ENCODE measurements at regions not wholly inside any gene's neighbourhood (a gene's known extent, or its start where the extent isn't known, plus 50 kb on each side); places are given as distances from the start of the nearest gene placed in this dataset.

DNA sequence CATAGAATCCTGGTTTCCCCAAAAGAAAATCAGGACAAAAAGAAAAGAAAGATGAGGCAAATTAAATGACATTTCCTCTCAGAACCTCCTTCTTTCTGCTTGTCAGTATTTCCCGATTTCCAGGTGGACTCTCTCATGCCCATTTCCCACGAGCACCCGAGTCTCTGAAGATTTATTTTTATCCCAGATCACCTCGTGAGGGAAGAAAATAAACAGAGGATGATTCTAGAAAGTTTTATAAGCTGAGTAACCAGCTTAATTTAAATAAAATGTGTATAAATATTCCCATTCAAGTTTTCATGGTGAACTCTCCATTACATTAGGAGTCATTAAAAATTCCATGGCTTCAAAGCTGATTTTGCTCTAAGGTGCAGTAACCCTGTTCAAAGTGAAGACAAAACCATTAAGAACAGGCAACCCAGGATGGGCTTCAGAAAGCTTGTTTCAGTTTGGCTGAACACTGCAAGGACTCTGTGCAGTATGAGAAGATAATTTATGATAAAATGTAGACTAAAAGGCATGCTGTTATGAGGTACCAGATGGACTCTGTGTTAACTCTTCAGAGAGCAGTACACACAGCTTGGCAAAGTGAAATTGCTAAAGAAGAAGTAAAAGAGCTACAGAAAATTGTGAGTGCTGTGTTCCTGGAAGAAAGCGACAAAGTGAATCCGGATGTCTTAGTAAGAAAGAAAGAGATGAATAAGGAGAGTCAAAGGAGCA, 521.3 kb upstream of the LRRN3 start:
- Mint-ChIP-seq H3K27ac (no peak overlapping the region), H3K36me3 (no peaks in the 10 kb centered on the region), H3K4me3 (no peak overlapping the region), H3K9me3 (no peaks in the 10 kb centered on the region), H3K4me1 (no peaks in the 10 kb centered on the region), H3K27me3 (ENCODE audit: insufficient read depth, low read depth) (no peaks in the 10 kb centered on the region)
- H3K36me3 ChIP-seq = no peaks in the 10 kb centered on the region
- no peak overlapping the region for H3K9ac ChIP-seq
- no peaks in the 10 kb centered on the region for H4K20me1 ChIP-seq (ENCODE audit: low read depth)
- H3K79me2 ChIP-seq (ENCODE audit: low read depth) = no peaks in the 10 kb centered on the region
- H3K4me2 ChIP-seq = no peak overlapping the region
- no peak for TF ChIP-seq EZH2 (IDR thresholded peaks at IDR 0.05)
- TF ChIP-seq EZH2phosphoT487 (IDR thresholded peaks at IDR 0.05) = no peak
- TF ChIP-seq, protein P1, sequence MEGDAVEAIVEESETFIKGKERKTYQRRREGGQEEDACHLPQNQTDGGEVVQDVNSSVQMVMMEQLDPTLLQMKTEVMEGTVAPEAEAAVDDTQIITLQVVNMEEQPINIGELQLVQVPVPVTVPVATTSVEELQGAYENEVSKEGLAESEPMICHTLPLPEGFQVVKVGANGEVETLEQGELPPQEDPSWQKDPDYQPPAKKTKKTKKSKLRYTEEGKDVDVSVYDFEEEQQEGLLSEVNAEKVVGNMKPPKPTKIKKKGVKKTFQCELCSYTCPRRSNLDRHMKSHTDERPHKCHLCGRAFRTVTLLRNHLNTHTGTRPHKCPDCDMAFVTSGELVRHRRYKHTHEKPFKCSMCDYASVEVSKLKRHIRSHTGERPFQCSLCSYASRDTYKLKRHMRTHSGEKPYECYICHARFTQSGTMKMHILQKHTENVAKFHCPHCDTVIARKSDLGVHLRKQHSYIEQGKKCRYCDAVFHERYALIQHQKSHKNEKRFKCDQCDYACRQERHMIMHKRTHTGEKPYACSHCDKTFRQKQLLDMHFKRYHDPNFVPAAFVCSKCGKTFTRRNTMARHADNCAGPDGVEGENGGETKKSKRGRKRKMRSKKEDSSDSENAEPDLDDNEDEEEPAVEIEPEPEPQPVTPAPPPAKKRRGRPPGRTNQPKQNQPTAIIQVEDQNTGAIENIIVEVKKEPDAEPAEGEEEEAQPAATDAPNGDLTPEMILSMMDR (IDR thresholded peaks at IDR 0.05) = no peak
- peak overlapping the region; percentile 66 for H2AFZ ChIP-seq (replicated peaks)
- no peak overlapping the region for H3K27ac ChIP-seq
- H3K4me1 ChIP-seq = no peaks in the 10 kb centered on the region
- H3F3A ChIP-seq (ENCODE audit: low read depth) = no peaks in the 10 kb centered on the region
- no peak overlapping the region for H3K4me3 ChIP-seq
- H3K9me3 ChIP-seq (ENCODE audit: low read depth) = no peaks in the 10 kb centered on the region
- H3K27me3 ChIP-seq = no peaks in the 10 kb centered on the region
- no peak for DNase-seq (ENCODE audit: low spot score)

DNA sequence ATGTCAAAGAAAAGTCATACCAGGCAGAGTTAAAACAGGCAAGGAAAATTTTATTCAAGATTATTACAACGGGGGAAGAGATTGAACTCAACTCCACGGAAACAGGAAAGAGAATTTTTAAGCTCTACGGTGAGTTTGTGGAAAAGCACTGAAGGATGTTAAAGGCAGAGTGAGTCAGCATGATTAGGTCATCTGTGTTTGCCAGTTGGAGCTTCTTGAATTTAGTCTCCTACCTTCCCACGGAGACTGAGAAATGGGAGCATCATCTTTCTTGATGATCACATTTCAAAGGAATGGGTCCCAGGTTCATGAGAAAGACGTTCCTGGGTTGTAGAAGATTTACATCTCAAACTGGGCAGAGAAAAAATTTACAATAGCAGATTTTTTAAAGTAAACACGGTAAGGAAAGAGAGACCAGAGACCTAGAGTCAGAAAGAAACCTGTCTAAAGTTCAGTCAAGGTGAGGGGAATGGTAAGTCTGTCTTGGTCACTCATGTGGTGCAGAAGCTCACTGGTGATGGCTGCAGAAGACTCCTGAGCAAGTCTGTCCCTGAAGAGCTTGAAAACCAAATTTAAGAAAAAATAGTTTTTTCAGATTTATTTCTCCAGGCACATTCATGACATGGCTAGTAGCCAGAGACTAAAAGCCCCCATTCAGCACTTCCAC, 516.9 kb upstream of the LRRN3 start:
- H3K27me3 ChIP-seq = no peaks in the 10 kb centered on the region
- H3K9me3 Mint-ChIP-seq = no peaks in the 10 kb centered on the region
- no peak overlapping the region for H3K27ac ChIP-seq
- H3K27ac Mint-ChIP-seq = no peak overlapping the region
- no peaks in the 10 kb centered on the region for H3K4me1 Mint-ChIP-seq
- H3K9ac ChIP-seq = no peak overlapping the region
- no peak for DNase-seq (ENCODE audit: low spot score)
- H3K4me3 ChIP-seq = no peak overlapping the region
- no peaks in the 10 kb centered on the region for H3K4me1 ChIP-seq
- no peaks in the 10 kb centered on the region for H3K79me2 ChIP-seq (ENCODE audit: low read depth)
- H4K20me1 ChIP-seq (ENCODE audit: low read depth) = no peaks in the 10 kb centered on the region
- no peaks in the 10 kb centered on the region for H3K27me3 Mint-ChIP-seq (ENCODE audit: insufficient read depth, low read depth)
- no peak overlapping the region for H3K4me2 ChIP-seq
- H3K36me3 Mint-ChIP-seq = no peaks in the 10 kb centered on the region
- H3K36me3 ChIP-seq = no peaks in the 10 kb centered on the region
- H3K4me3 Mint-ChIP-seq = no peak overlapping the region
- H2AFZ ChIP-seq (replicated peaks) = no peak overlapping the region
- no peaks in the 10 kb centered on the region for H3F3A ChIP-seq (ENCODE audit: low read depth)
- TF ChIP-seq EZH2 (IDR thresholded peaks at IDR 0.05) (no peak), EZH2phosphoT487 (IDR thresholded peaks at IDR 0.05) (no peak)
- TF ChIP-seq, protein P1 (IDR thresholded peaks at IDR 0.05) = no peak
- no peaks in the 10 kb centered on the region for H3K9me3 ChIP-seq (ENCODE audit: low read depth)

DNA sequence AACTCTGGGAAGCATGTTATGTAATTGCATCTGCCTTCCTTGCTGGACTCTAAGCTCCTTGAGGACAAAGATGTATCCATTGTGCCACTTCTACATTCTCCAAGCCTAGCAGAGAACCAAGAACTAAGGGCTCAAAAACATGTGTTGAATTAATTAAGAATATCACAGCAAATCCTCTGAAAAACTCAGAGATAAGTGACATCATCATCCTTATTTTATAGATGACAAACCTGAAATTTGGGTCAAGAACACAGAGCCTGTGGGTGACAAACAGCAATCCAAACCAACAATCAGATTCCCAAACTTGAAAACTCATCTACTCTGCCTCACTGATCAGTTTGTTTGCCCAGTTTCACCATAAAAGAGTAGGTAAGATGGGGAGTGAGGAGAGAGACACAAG, 503.6 kb upstream of the LRRN3 start:
- H3K36me3 Mint-ChIP-seq = no peaks in the 10 kb centered on the region
- Histone ChIP-seq H3K27me3 (no peaks in the 10 kb centered on the region), H4K20me1 (ENCODE audit: low read depth) (no peaks in the 10 kb centered on the region), H3K79me2 (ENCODE audit: low read depth) (no peaks in the 10 kb centered on the region), H2AFZ (replicated peaks) (no peak overlapping the region), H3F3A (ENCODE audit: low read depth) (no peaks in the 10 kb centered on the region), H3K4me2 (no peak overlapping the region), H3K36me3 (no peaks in the 10 kb centered on the region), H3K4me1 (peaks cover 7% of the 10 kb centered on the region), H3K27ac (no peak overlapping the region), H3K9me3 (ENCODE audit: low read depth) (no peaks in the 10 kb centered on the region), H3K4me3 (no peak overlapping the region), H3K9ac (no peak overlapping the region)
- no peak overlapping the region for H3K4me3 Mint-ChIP-seq
- no peak overlapping the region for H3K27ac Mint-ChIP-seq
- peaks cover 5% of the 10 kb centered on the region for H3K4me1 Mint-ChIP-seq
- TF ChIP-seq, protein P1 (IDR thresholded peaks at IDR 0.05) = no peak
- TF ChIP-seq EZH2phosphoT487 (IDR thresholded peaks at IDR 0.05) (no peak), EZH2 (IDR thresholded peaks at IDR 0.05) (no peak)
- H3K27me3 Mint-ChIP-seq (ENCODE audit: insufficient read depth, low read depth) = no peaks in the 10 kb centered on the region
- no peaks in the 10 kb centered on the region for H3K9me3 Mint-ChIP-seq
- no peak for DNase-seq (ENCODE audit: low spot score)

Data from neural progenitor cell (in vitro differentiated cells).